MM.1S (cell line): ENCODE measurements at regions not wholly inside any gene's neighbourhood (a gene's known extent, or its start where the extent isn't known, plus 50 kb on each side); places are given as distances from the start of the nearest gene placed in this dataset.

Source experiments
- CTCF ChIP-seq: fragments of 300-600 bp; sonication (generic); IDR thresholded peaks from 2 replicates; pipeline ENCODE4 v1.5.1; 2016; ENCODE audit warnings: antibody characterized with exemption, low read length, mixed read lengths
- EZH2 ChIP-seq: fragments of 300-600 bp; sonication (generic); optimal IDR thresholded peaks from 2 replicates; pipeline ENCODE3; 2017; ENCODE audit warnings: low read depth, mild to moderate bottlenecking, antibody characterized with exemption, low read length, mixed read lengths

DNA sequence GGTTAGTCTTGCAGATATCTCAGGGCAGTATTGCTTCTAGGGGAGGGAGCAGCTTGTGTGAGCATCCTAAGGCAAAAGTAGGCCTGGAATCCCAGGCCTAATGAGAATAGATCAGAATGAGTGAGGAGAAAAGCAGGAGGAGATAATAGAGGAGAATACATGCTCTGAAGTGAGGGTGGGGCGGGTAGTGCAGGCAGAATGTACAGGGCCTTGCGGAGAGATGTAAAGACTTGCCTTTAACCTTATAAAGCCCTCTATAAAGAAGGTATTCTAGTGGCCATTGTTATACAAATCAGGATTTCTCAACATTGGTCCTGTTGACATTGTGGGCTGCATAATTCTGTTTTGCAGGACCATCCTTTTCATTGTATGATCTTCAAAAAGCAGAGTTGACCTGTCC is 855.3 kb downstream of the PCDH7 start:
- TF ChIP-seq EZH2 (no peak), CTCF (no peak)
